WTC11 (cell line): ENCODE measurements at regions not wholly inside any gene's neighbourhood (a gene's known extent, or its start where the extent isn't known, plus 50 kb on each side); places are given as distances from the start of the nearest gene placed in this dataset.

Source experiments
- CBFB ChIP-seq: sonication (generic); formaldehyde crosslinking; IDR thresholded peaks from 2 replicates; pipeline ENCODE4 v1.8.1; 2022; ENCODE audit warnings: mild to moderate bottlenecking, low read depth, missing genetic modification reagents
- CTCF ChIP-seq: fragments of 200-600 bp; IDR thresholded peaks from 2 replicates; pipeline ENCODE4 v1.8.0; 2022; ENCODE audit warnings: antibody characterized with exemption
- IRF1 ChIP-seq: sonication (generic); formaldehyde crosslinking; IDR thresholded peaks from 2 replicates; pipeline ENCODE4 v1.8.0; 2023; ENCODE audit warnings: missing genetic modification reagents
- IRF2 ChIP-seq: sonication (generic); formaldehyde crosslinking; IDR thresholded peaks from 2 replicates; pipeline ENCODE4 v1.8.0; 2022; ENCODE audit warnings: low read depth, missing genetic modification reagents, borderline replicate concordance
- USF2 ChIP-seq: sonication (generic); formaldehyde crosslinking; IDR thresholded peaks from 2 replicates; pipeline ENCODE4 v1.8.1; 2023; ENCODE audit warnings: mild to moderate bottlenecking, missing genetic modification reagents, moderate library complexity
- ZSCAN18 ChIP-seq: fragments of 250-450 bp; sonication (Bioruptor Pico); IDR thresholded peaks from 2 replicates; pipeline ENCODE4 v2.1.2; 2022; ENCODE audit warnings: mild to moderate bottlenecking, moderate library complexity

GRCh38 chr13:71339005-71339404 lies 528.0 kb downstream of the DACH1 start:
- TF ChIP-seq IRF1, result no peak
- TF ChIP-seq USF2, result no peak
- TF ChIP-seq CBFB (CRISPR knock-in tag), result no peak
- TF ChIP-seq ZSCAN18 (CRISPR knock-in tag), result no peak
- no peak for TF ChIP-seq IRF2 (CRISPR knock-in tag)
- no peak for TF ChIP-seq CTCF
